ENCODE measurements at regions not wholly inside any gene's neighbourhood (a gene's known extent, or its start where the extent isn't known, plus 50 kb on each side); places are given as distances from the start of the nearest gene placed in this dataset.

DNA sequence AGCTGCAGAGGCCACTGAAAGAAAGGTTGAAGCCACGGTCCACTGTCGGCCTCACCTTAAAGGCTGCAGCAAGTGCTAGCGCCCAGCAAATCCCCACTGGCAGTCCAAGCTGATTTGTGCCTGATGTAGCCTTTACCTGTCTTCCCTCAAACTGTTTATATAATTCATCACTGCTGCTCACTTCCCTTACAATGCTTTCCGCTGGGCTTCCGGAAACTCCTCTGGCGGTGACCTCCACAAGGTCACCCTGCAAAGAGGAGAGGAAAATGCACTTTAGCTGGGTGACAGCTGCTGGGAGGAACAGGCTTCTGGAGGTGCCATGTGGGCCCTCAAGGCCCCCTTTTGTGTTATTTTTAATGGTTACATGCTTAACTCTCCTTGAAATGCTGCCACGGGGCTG lies 126.2 kb downstream of the CMPK2 start:
- DNase-seq (ENCODE audit: low spot score): no peak

DNA sequence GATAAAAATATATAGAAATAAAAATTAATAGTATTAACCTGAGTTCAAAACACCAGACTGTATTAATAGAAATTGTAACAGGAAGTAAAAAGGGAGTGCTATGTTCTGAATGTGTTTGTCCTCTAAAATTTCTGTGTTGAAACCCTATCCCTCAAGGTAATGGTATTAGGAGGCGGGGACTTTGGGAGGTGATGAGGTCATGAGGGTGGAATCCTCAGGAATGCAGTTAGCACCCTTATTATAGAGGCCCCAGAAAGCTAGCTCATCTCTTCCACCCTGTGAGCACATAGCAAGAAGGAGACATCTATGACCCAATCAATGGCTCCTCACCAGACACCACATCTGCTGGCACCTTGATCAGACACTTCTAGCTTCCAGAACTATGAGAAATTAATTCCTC lies 124.5 kb downstream of the CMPK2 start:
- no peak for DNase-seq (ENCODE audit: low spot score)

DNA sequence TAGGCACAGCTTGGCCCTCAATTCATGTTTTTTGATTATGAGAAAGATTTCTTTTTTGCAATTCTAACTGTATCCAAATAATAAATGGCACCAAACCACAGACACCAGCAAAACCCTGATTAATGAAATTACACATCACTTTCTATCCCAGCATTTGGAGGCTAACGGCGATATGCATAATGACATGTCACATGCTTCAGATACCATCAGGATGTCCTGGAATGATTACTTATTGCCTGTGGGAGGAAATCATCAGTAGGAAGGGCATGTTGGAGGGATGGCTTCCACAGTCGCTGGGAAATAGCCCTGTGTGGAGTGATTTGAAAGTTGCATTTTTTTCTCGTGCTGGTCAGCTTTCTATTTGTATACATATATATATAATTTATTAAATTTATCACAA lies 121.7 kb downstream of the CMPK2 start:
- DNase-seq (ENCODE audit: low spot score): no peak

DNA sequence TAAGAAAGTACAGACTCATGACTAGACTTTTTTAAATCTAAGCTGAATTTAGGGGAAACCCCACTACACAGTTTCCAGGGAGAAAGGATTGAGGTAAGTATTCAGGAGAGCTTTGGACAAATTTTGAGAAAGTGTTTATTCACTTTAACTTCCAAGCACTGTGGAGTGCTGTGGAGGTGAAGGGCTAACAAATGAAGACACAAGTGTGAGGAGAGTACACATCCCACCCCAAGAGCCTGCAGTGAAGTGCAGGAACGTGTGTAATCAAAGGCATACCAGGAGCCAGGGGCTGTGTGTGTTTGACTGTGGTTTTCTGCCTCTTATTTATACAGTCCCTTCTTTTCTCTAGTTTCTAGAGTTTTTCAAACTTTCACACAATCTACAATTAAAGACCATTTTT lies 118.3 kb downstream of the CMPK2 start:
- no peak for DNase-seq (ENCODE audit: low spot score)

DNA sequence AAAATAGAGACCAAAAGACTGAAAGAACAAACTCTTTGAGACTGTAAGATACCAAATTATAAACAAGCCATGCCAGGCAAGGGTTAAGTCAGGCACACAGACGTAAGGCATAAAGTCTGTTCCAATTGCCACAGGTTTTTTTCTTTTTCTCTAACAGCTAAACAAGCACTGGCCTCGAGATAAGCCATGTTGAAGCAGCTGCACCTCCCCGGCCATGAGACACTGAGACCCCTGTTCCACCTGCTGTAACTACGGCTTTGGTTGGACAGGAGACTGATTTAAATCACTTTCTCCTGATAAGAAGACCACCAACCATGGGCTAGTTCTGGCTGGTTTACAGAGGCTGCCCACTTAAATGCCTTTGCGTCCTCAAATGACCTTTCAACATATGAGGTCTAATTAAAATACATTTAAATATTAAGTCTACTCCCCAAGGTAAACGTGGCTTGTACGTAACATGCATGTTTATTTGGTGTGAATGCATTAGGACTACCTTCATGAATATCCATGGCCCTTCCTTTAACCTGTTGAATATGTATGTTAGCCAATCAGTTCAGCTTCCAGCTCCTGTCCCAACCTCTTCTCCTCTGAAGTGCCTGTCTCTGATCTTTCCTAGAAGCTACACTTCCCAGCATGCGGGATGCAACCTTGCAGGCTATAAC lies 117.2 kb downstream of the CMPK2 start:
- no peak for DNase-seq (ENCODE audit: low spot score)

DNA sequence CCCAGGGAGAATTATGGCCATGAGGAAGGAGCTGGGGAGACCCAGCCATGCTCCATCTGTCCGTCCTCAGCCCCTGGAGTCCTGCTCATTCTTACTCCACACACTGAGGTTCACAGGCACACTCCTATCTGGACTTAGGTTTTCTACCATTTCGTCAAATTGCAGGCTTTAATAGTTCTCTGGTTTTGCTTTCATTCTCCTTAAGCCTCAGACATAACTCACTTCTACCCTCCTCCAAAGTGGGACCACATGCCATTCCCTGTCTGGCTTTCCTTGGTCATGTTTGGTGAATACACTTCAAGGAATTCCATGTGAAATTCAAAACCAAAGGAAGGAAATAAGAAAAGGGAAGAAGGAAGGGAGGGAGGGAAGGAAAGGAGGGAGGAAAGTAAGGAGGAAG lies 115.7 kb downstream of the CMPK2 start:
- no peak for DNase-seq (ENCODE audit: low spot score)

DNA sequence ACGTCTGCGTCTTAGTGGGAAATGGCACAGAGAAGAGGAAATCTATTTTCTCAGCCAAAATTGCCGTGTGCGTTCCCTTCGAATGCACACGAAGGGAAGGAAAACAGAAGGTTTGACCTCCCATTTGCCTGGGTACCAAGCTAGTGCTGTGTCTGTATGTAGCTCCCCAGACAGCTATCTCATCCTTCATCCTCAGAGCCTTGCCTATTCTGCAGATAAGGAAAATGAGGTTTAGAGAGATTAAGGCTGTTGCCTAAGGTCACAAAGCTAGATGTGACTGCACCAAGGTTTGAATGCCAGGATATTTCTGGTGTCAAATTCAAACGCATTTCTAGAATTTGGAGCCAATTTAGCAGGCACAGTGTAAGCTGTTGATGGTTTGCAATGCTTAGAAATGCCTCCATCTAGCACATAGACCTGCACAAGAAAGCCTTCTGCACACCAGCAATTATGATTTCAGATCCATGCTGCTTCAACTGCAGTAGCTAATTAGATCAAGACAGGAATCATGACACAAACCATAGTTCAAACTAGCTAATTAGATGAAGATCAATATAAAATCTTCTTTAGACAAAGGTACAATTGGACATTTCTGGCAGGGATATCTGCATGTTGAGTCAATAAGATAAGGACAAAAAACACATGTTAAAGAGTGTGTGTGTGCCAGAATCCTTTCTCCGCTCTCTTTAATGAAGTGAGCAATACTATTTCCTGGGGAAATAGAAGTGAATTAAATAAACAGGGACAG lies 115.1 kb downstream of the CMPK2 start:
- DNase-seq (ENCODE audit: low spot score): no peak

DNA sequence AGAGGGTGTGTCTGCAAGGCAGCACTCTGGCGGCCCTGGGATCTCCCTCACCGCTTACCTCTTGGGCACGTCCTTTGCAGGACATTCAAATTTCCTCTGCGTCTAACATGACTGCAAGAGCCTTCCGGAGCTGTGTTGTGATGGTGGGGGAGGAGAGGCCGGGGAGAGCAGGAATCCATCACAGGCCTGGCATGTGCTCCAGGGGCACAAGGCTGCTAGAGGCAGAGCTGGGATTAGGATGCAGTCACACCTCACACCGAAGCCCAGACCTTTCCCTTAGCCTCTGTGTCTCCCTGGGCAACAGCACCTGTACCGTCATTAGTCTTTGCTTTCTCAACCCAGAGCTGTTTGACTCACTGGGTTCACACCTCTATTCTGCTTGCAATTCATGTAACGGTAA lies 111.3 kb downstream of the CMPK2 start:
- no peak for DNase-seq (ENCODE audit: low spot score)

DNA sequence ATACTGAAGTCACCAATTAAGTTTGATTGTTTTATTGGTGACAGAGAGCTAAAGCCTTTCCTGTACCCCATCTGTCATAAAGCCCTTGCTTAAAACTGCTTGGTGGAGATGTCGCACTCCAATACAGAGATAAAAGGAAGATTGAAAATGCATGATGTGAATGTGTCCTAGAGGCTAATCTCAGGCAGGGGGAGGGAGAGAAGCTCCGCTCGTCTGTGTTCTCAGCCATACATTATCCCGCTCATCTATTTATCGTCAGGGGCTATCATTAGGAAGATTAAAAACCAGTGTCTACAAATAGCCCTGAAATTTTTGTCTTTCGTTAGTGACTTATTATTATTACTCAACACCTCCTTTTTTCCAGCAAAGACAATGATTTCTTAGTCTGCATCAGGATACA lies 110.3 kb downstream of the CMPK2 start:
- no peak for DNase-seq (ENCODE audit: low spot score)

DNA sequence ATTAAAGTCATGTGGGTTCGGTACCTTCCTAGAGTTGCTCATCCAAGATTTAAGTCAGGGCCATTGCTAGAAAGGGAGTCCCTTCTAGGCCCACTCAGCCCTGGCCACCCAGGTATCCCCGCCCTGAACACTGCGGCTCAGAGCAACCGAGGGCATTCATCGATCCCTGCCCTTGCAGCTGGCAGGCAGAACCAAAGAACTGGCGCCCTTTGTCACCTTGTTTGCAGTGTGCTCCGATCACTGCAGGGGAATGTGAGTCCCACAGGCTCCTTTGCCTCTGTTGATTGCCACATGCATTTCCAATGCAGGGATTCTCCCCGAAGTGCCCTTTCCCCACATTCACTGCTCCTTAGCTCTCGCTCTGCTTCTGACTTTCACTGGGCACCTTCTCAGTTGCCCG lies 108.5 kb downstream of the CMPK2 start:
- no peak for DNase-seq (ENCODE audit: low spot score)

DNA sequence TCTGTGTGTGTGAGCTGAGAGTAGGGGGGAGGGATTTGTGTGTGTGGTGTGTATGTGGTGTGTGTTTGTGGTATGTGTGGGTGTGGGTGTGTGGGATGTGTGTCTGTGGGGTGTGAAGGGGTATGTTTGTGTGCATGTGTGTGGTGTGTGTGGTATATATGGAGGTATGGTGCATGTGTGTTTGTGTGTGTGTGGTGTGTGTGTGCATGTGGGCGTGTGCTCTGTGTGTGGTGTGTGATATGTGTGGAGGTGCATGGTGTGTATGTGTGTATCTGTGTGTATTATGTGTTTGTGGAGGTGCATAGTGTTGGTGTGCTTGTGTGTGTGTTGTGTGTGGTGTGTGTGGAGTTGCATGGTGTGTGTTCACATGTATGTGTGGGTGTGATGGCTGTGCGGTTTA lies 106.0 kb downstream of the CMPK2 start:
- no peak for DNase-seq (ENCODE audit: low spot score)

DNA sequence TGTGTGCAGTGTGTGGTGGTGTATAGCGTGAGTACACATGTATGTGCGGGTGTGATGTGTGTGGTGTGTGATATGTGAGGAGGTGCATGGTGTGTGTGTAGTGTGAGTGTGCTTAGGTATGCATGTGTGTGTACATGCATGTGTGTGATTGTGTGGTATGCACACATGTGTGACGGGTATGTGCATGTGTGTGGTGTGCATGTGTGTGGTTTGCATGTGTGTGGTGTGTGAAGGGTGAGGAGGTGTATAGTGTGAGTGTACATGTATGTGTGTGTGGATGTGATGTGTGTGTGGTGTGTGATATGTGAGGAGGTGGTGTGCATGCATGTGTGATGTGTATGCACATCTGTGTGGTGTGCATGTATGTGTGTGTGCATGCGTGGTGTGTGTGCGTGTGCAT lies 105.6 kb downstream of the CMPK2 start:
- DNase-seq (ENCODE audit: low spot score): no peak

DNA sequence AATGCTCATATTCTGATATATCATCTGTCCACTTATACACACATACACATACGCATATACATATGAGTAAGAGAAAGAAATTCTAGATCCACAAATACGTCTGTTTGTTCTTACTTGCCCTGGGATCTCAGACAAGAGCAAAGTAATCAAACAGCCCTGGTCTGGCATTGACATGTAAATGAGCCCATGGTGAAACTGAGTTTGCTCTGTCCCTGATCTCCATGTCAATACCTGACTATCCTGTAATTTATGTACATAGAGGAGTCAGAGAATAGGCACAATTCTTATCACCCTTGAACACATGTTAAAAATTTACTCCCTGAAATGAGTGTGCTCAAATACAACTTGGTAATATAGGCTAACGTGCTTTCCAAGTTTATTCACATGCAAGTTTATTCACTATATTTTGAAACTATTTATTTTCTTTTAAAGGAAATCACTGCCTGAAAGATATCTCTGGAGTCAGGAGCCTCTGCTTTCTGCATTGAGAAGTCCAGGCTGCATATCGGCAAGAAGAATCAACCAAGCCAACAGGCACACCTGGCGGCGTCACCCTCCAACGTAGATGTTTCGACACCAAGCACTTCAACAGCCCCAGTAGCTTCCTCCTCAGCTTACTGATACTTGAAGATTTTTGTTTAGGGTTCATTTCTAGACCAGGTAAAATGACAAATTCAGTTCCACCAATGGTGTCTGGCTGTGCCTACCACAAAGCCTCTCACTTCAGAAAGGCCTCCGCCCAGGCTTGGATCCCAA lies 100.6 kb downstream of the CMPK2 start:
- no peak for DNase-seq (ENCODE audit: low spot score)

DNA sequence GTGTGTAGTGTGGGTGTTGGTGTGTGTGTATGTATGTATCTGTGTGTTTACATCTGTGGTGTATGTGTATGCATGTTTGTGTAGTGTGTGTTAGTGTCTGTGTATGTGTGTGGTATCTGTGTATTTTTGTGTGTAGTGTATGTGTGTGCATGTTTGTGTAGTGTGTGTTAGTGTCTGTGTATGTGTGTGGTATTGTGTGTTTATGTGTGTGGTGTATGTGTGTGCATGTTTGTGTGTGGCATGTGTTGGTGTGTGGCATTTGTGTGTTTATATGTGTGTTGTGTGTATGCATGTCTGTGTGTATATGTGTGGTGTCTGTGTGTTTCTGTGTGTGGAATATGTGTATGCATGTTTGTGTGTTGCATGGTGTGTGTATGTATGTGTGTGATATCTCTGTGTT lies 96.4 kb downstream of the CMPK2 start:
- DNase-seq (ENCODE audit: low spot score): no peak

DNA sequence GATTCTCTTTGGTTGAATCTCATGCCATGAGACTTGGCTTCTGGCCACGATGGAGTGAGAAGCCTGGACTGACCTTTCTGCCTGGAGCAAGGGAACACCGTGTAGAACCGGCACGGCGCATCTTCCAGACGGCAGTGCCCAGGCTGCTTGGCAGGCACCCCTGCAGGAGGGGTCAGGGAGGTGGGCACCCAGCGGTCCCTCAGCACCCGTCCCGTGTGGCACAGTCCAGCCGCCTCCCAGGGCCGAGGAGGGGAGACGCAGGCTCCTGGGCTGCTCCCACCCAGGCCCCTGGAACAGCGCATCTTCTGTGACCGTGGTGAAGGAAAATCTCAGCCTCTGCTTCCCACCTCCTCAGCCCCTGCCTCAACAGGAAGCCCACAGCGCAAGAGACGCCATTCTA lies 95.7 kb downstream of the CMPK2 start:
- DNase-seq (ENCODE audit: low spot score): no peak

DNA sequence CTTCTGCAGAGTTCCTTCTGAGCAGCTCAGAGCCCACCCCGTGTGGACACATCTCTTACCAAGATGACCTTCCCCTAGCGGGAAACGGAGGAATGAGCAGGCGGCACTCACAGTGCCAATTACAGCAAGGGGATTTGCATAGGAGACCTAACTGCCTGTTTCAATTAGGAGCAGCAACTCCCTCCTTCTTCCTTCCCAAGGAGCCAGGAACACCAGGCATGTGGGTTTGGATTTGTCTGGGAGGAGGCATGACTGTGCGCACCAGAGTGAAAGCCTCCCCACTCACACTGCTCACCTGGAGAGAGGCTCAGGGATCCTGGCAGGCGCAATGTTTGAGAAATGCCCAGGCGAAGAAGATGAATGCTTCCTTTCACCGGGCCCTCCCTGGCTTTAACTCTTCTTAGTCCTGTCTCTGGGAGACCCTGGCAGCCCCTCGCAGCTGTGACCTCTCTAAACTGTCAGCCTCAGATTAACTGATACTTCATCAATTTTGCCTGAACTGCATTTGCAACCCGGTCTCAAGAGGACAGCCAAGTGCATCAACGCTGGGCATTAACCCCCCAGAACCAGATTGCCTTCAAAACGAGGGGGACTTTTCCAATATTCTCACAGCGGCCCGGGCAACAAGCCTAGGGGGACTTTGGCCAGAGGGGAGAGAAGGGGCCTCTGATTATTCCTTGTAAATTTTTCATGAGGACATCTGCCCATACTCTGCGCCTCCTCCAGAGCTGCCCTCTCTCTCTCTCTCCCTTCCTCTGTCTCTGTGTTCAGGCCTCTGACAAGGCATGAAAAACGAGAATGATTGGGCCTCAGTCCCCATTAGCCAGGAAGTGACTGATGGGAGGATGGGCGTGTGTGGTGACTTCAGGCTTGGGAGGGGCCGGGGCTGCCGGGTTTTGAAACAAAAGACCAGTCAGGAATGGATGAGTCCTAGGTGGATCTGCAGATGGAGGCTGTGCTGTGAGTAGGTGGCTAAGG lies 93.8 kb downstream of the CMPK2 start:
- DNase-seq (ENCODE audit: low spot score): no peak

DNA sequence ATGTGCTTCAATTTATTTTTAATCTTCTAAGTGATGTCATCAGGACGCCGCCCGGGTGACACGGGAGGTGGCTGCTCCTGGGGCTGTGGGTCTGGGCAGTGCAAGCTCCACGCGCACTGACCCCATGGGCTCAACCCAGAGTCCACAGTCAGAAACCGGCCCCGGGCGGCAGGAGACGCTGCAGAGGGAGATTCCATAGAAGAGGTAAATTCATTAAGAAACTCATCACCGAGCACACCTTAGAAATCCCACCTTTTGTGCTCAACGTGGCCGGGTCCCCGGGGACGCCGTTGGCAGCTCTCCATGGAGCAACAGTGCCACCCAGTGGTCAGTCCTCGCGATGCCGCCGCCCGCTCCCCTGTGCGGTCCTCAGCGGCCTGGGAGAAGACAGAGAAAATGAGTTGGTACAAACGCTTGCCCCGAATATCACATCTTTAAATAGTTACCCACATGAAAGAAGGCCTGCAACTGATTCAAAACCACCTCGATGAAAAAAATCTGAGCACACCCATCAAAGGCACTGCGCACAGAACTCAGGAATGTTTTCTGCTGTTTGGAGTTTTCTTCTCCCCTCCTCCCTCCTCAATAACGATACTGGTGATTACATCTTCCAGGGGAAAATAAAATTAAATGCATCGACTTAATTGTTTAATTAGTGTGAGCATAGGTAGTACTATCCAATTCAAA lies 92.6 kb downstream of the CMPK2 start:
- DNase-seq (ENCODE audit: low spot score): peak; percentile 73

DNA sequence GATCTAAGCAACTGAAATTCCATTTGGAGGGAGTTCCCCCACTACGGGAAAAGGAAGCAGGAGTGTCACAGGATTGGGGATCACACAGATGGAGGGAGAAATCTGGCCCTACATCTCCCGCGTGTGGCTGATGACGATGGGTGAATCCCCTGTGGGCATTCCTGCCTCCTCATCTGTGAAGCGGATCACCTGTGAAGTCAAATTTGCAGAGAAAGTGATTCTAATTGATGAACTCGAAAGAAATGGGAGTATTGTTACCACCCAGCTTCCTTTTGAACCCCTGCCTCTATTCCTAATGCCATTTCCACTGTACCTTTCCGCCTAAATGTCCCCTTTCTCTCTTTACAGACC lies 92.0 kb downstream of the CMPK2 start:
- DNase-seq (ENCODE audit: low spot score): no peak

DNA sequence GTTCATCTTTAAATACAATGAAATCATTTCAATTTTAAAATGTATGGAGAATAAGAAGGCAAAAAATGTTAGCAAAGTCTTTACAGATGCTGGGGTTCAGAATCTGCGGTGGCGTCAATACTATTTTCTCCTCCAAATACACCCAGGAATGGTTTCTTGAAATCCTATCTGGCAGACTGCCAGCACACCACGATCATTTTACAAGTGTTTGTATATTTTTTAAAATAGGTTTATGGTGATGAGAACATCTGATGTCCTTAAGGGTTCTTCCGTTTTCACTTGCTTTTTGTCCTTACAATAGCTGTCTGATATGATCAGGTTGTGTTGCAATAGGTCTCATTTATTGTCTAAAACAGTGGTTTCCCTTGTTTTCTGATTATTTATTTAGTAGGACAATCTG lies 89.6 kb downstream of the CMPK2 start:
- DNase-seq (ENCODE audit: low spot score): no peak

DNA sequence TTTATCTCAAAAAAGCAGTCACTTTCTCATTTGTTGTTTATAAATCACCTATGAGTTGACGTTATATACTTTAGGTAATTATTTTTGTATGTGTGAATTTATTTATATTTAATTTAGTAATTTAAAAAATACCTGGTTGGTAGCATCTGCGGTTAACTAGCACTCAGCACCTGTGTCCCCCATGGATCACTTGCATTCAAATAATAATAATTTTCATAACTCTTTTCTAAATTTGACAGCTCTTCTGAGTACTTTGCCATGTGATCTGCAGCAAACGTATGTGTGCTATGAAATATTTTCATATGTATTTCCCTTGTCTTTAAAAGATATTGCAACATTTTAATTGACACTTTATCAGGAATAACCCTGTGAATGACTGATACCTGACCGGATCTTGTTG lies 88.1 kb downstream of the CMPK2 start:
- no peak for DNase-seq (ENCODE audit: low spot score)

DNA sequence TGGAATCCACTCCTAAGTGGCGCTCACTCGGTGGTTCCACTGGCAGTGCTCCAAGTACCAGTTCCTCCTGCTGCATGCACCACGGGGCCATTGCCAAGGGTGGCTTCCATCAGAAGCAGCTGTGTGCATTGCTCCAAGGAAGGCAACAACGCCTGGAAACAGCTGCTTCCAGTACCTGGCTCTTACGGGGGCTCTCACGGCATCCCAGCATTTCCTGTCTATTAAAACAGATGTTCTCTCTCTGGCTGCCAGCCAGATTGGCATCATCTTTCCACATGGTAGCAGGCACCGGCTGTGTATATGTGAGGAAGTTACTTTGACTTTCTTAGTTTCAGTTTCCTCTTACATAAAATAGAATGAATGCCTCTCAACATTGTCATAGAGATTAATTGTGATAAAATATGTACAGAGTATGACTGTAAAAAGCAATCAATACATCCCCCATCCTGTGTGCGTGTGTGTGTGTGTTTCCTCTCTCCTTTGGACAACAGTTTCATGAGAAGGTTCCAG lies 84.9 kb downstream of the CMPK2 start:
- DNase-seq (ENCODE audit: low spot score): no peak
